H1 (cell line): ENCODE measurements at regions not wholly inside any gene's neighbourhood (a gene's known extent, or its start where the extent isn't known, plus 50 kb on each side); places are given as distances from the start of the nearest gene placed in this dataset.

Source experiments
- BACH1 ChIP-seq: IDR thresholded peaks from 2 replicates; pipeline ENCODE4 v1.6.1; 2012; ENCODE audit warnings: low read length, improper control_type of control experiment
- CEBPB ChIP-seq: IDR thresholded peaks from 2 replicates; pipeline ENCODE4 v1.6.1; 2012; ENCODE audit warnings: low read depth, low read length
- CREB1 ChIP-seq: IDR thresholded peaks from 2 replicates; pipeline ENCODE4 v1.6.1; 2012; ENCODE audit warnings: inconsistent platforms
- JUND ChIP-seq: IDR thresholded peaks from 2 replicates; pipeline ENCODE4 v1.6.1; 2011; ENCODE audit warnings: mild to moderate bottlenecking, improper control_type of control experiment, low read length
- KDM4A ChIP-seq: IDR thresholded peaks from one replicate; pipeline ENCODE4 v1.7.1; 2012; ENCODE audit warnings: low read depth, mild to moderate bottlenecking, moderate library complexity, low read length, inconsistent platforms; ENCODE audit not compliant: severe bottlenecking
- NRF1 ChIP-seq: IDR thresholded peaks from 2 replicates; pipeline ENCODE4 v1.6.1; 2011; ENCODE audit warnings: mild to moderate bottlenecking, low read depth, low read length, improper control_type of control experiment
- POLR2A ChIP-seq, 2 experiments: IDR thresholded peaks; 1 replicate in 1 of 2; 2 replicates in 1 of 2; pipeline ENCODE4 v1.6.1; 2011; ENCODE audit warnings: low read depth in 2 of 2, low read length in 2 of 2, mild to moderate bottlenecking in 2 of 2; ENCODE audit errors: control extremely low read depth in 1 of 2
- RNF2 ChIP-seq: fragments of 200-900, 300-1000 bp; sonication (generic); IDR thresholded peaks from 2 replicates; pipeline ENCODE4 v1.7.1; 2016; ENCODE audit warnings: borderline replicate concordance, low read depth, mild to moderate bottlenecking, antibody characterized with exemption, low read length; ENCODE audit not compliant: poor library complexity, severe bottlenecking; ENCODE audit errors: missing control alignments
- TF ChIP-seq, protein P1 (sequence below): fragments of 300-600 bp; sonication (generic); IDR thresholded peaks from 2 replicates; pipeline ENCODE4 v1.7.1; 2012; ENCODE audit warnings: low read length, moderate library complexity, mild to moderate bottlenecking, inconsistent platforms; ENCODE audit not compliant: insufficient replicate concordance
- TF ChIP-seq, protein P2 (sequence below): IDR thresholded peaks from 2 replicates; pipeline ENCODE4 v1.6.1; 2012; ENCODE audit warnings: low read length, inconsistent platforms
- TF ChIP-seq, protein P3 (sequence below): IDR thresholded peaks from 2 replicates; pipeline ENCODE4 v1.6.1; 2011; ENCODE audit warnings: low read depth, mild to moderate bottlenecking, low read length; ENCODE audit not compliant: insufficient read depth

DNA sequence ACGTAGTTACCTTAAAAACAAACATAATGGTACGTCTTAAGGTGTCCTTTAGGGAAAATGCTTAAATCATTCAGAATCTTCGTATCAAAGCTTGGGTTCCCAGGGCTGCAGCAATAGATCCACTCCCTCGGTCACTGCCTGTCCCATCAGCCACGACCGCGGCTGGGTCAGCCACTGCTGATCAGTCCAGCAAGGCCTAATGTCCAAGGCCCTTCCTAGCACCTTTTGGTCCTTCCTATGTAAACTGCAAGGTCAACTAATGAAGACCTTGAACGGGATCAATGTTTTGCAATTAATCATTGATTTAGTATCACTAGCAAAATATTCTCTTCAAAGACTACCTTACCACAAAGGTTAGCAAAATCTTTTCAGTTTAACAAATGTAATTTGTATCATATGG is 122.2 kb upstream of the IGF1R start (continued):
- TF ChIP-seq, protein P1, sequence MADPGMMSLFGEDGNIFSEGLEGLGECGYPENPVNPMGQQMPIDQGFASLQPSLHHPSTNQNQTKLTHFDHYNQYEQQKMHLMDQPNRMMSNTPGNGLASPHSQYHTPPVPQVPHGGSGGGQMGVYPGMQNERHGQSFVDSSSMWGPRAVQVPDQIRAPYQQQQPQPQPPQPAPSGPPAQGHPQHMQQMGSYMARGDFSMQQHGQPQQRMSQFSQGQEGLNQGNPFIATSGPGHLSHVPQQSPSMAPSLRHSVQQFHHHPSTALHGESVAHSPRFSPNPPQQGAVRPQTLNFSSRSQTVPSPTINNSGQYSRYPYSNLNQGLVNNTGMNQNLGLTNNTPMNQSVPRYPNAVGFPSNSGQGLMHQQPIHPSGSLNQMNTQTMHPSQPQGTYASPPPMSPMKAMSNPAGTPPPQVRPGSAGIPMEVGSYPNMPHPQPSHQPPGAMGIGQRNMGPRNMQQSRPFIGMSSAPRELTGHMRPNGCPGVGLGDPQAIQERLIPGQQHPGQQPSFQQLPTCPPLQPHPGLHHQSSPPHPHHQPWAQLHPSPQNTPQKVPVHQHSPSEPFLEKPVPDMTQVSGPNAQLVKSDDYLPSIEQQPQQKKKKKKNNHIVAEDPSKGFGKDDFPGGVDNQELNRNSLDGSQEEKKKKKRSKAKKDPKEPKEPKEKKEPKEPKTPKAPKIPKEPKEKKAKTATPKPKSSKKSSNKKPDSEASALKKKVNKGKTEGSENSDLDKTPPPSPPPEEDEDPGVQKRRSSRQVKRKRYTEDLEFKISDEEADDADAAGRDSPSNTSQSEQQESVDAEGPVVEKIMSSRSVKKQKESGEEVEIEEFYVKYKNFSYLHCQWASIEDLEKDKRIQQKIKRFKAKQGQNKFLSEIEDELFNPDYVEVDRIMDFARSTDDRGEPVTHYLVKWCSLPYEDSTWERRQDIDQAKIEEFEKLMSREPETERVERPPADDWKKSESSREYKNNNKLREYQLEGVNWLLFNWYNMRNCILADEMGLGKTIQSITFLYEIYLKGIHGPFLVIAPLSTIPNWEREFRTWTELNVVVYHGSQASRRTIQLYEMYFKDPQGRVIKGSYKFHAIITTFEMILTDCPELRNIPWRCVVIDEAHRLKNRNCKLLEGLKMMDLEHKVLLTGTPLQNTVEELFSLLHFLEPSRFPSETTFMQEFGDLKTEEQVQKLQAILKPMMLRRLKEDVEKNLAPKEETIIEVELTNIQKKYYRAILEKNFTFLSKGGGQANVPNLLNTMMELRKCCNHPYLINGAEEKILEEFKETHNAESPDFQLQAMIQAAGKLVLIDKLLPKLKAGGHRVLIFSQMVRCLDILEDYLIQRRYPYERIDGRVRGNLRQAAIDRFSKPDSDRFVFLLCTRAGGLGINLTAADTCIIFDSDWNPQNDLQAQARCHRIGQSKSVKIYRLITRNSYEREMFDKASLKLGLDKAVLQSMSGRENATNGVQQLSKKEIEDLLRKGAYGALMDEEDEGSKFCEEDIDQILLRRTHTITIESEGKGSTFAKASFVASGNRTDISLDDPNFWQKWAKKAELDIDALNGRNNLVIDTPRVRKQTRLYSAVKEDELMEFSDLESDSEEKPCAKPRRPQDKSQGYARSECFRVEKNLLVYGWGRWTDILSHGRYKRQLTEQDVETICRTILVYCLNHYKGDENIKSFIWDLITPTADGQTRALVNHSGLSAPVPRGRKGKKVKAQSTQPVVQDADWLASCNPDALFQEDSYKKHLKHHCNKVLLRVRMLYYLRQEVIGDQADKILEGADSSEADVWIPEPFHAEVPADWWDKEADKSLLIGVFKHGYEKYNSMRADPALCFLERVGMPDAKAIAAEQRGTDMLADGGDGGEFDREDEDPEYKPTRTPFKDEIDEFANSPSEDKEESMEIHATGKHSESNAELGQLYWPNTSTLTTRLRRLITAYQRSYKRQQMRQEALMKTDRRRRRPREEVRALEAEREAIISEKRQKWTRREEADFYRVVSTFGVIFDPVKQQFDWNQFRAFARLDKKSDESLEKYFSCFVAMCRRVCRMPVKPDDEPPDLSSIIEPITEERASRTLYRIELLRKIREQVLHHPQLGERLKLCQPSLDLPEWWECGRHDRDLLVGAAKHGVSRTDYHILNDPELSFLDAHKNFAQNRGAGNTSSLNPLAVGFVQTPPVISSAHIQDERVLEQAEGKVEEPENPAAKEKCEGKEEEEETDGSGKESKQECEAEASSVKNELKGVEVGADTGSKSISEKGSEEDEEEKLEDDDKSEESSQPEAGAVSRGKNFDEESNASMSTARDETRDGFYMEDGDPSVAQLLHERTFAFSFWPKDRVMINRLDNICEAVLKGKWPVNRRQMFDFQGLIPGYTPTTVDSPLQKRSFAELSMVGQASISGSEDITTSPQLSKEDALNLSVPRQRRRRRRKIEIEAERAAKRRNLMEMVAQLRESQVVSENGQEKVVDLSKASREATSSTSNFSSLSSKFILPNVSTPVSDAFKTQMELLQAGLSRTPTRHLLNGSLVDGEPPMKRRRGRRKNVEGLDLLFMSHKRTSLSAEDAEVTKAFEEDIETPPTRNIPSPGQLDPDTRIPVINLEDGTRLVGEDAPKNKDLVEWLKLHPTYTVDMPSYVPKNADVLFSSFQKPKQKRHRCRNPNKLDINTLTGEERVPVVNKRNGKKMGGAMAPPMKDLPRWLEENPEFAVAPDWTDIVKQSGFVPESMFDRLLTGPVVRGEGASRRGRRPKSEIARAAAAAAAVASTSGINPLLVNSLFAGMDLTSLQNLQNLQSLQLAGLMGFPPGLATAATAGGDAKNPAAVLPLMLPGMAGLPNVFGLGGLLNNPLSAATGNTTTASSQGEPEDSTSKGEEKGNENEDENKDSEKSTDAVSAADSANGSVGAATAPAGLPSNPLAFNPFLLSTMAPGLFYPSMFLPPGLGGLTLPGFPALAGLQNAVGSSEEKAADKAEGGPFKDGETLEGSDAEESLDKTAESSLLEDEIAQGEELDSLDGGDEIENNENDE = no peak
- TF ChIP-seq CREB1 (no peak), POLR2A (IDR thresholded peaks at IDR 0.05; ENCODE audit: control extremely low read depth in 1 of 2, low read depth in 2 of 2, low read length in 2 of 2) (no peak), NRF1 (no peak), JUND (no peak), BACH1 (no peak), CEBPB (no peak), RNF2 (no peak), KDM4A (no peak)
- TF ChIP-seq, protein P2, sequence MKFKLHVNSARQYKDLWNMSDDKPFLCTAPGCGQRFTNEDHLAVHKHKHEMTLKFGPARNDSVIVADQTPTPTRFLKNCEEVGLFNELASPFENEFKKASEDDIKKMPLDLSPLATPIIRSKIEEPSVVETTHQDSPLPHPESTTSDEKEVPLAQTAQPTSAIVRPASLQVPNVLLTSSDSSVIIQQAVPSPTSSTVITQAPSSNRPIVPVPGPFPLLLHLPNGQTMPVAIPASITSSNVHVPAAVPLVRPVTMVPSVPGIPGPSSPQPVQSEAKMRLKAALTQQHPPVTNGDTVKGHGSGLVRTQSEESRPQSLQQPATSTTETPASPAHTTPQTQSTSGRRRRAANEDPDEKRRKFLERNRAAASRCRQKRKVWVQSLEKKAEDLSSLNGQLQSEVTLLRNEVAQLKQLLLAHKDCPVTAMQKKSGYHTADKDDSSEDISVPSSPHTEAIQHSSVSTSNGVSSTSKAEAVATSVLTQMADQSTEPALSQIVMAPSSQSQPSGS = no peak
- TF ChIP-seq, protein P3, sequence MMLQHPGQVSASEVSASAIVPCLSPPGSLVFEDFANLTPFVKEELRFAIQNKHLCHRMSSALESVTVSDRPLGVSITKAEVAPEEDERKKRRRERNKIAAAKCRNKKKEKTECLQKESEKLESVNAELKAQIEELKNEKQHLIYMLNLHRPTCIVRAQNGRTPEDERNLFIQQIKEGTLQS = no peak
